ENCODE measurements at regions not wholly inside any gene's neighbourhood (a gene's known extent, or its start where the extent isn't known, plus 50 kb on each side); places are given as distances from the start of the nearest gene placed in this dataset.

GRCh38 chr3:113051787-113052186 lies 61.0 kb downstream of the GTPBP8 start:
- TF ChIP-seq CTCF (IDR thresholded peaks at IDR 0.05; ENCODE audit: extremely low read depth, missing control alignments), result no peak
- no peak for DNase-seq (ENCODE audit: low spot score)

- no peak for DNase-seq (ENCODE audit: low spot score)
- no peak for TF ChIP-seq CTCF (IDR thresholded peaks at IDR 0.05; ENCODE audit: extremely low read depth, missing control alignments)
Observed at GRCh38 chr3:113053169-113053568, 62.4 kb downstream of the GTPBP8 start.

- no peak for DNase-seq (ENCODE audit: low spot score)
Observed at GRCh38 chr3:113054552-113054951, 63.8 kb downstream of the GTPBP8 start.

GRCh38 chr3:113055201-113055600 lies 64.4 kb downstream of the GTPBP8 start:
- no peak for TF ChIP-seq CTCF (IDR thresholded peaks at IDR 0.05; ENCODE audit: extremely low read depth, missing control alignments)
- DNase-seq (ENCODE audit: low spot score), result no peak

More at GRCh38 chr3:113054552-113054951, 63.8 kb downstream of the GTPBP8 start:
- no peak for TF ChIP-seq CTCF (IDR thresholded peaks at IDR 0.05; ENCODE audit: extremely low read depth, missing control alignments)

GRCh38 chr3:113055961-113056360 lies 65.2 kb downstream of the GTPBP8 start:
- no peak for DNase-seq (ENCODE audit: low spot score)
- TF ChIP-seq CTCF (IDR thresholded peaks at IDR 0.05; ENCODE audit: extremely low read depth, missing control alignments), result no peak

- TF ChIP-seq CTCF (IDR thresholded peaks at IDR 0.05; ENCODE audit: extremely low read depth, missing control alignments), result no peak
- DNase-seq (ENCODE audit: low spot score), result peak; percentile 54
Observed at GRCh38 chr3:113057117-113057516, 66.3 kb downstream of the GTPBP8 start.

GRCh38 chr3:113058188-113058587 lies 67.4 kb downstream of the GTPBP8 start:
- no peak for TF ChIP-seq CTCF (IDR thresholded peaks at IDR 0.05; ENCODE audit: extremely low read depth, missing control alignments)
- no peak for DNase-seq (ENCODE audit: low spot score)
